HAP-1 (cell line): ENCODE measurements at regions not wholly inside any gene's neighbourhood (a gene's known extent, or its start where the extent isn't known, plus 50 kb on each side); places are given as distances from the start of the nearest gene placed in this dataset.

Source experiments
- DNase-seq, 2 experiments: peaks; one replicate each; pipeline ENCODE4 v3.0.0-alpha.2; 2016 to 2020; ENCODE audit warnings: low spot score in 2 of 2
- H3K27me3 ChIP-seq: fragments of 250-450 bp; sonication (Bioruptor Pico); 2 replicates; pipeline ENCODE4 v1.5.1; 2020; ENCODE audit warnings: low read depth, mild to moderate bottlenecking, moderate library complexity
- H3K36me3 ChIP-seq: fragments of 250-450 bp; sonication (Bioruptor Pico); replicated peaks from 2 replicates; pipeline ENCODE4 v1.5.1; 2020; ENCODE audit warnings: mild to moderate bottlenecking
- H3K4me1 ChIP-seq: fragments of 250-450 bp; sonication (Bioruptor Pico); 2 replicates; pipeline ENCODE4 v1.5.1; 2020; ENCODE audit warnings: mild to moderate bottlenecking
- H3K4me3 ChIP-seq: fragments of 250-450 bp; sonication (Bioruptor Pico); 2 replicates; pipeline ENCODE4 v1.5.1; 2020; ENCODE audit warnings: mild to moderate bottlenecking, moderate library complexity
- H3K9me3 ChIP-seq: fragments of 250-450 bp; sonication (Bioruptor Pico); 2 replicates; pipeline ENCODE4 v1.5.1; 2020; ENCODE audit warnings: mild to moderate bottlenecking, moderate library complexity
- in situ Hi-C: fragments of 300-500 bp; cut with MboI; formaldehyde crosslinking; loops from 3 replicates; pipeline ENCODE4 v1.14.3; 2020; ENCODE audit warnings: low sequenced_read_pairs, inconsistent platforms, mixed read lengths

DNA sequence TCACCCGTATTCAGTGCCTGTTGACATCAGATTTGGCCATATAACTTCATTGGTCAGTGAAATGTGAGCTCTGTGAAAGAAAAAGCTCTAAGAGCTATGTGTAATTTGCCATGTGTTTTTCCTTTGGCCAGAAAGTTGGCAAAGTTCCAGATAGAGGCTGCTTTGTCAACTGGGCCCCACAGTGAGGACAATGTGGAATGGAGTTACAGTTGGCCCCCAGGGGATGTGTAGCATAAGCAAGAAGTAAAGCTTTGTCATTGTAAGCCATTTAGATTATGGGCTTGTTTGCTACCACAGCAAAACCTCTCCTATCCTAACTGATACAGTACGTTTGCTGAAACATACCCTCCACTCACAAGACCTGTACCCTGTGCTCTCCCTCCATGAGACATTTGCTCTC is 119.1 kb upstream of the HABP2 start:
- H3K9me3 ChIP-seq: no peaks in the 10 kb centered on the region
- no peaks in the 10 kb centered on the region for H3K36me3 ChIP-seq
- in situ Hi-C loops: no loop called here
- H3K4me3 ChIP-seq: no peak overlapping the region
- H3K4me1 ChIP-seq: no peaks in the 10 kb centered on the region
- no peaks in the 10 kb centered on the region for H3K27me3 ChIP-seq
- DNase-seq: no peak

DNA sequence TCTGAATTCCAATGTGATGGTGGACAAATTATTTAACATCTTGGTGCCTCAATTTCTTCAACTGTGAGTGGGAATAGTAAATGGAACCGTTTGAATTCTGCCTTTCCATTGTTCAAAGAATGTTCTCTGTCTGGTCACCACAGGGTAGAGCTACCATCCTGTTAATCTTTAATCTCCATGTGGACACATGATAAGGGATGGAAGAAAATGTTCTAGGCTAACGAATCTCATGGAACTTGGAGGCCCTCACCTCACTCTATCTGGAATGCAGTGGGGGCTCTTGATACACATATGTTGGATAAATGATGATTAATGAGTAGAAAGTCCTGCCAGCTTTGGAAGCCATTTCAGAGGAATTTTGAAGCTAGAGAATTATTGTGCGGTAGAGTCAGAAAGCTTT is 118.5 kb upstream of the HABP2 start:
- Histone ChIP-seq H3K4me1 (no peaks in the 10 kb centered on the region), H3K4me3 (no peak overlapping the region), H3K9me3 (no peaks in the 10 kb centered on the region), H3K27me3 (no peaks in the 10 kb centered on the region), H3K36me3 (no peaks in the 10 kb centered on the region)
- in situ Hi-C loops: no loop called here
- no peak for DNase-seq

DNA sequence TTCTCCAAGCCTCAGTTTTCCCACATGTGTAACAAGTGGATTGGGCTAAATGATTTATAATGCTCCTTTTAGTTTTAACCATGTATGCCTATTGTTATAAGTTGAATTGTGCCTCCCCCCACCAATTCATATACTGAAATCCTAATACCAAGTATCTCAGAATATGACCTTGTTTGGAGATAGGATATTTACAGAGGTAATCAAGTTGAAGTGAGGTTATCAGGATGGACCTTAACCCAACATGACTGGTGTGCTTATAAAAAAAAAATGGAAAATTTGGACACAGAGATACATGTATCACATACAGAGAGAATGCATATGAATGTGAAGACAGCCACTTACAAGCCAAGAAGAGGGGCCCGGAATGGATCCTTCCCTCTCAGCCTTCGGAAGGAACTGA is 117.9 kb upstream of the HABP2 start:
- in situ Hi-C loops: no loop called here
- H3K27me3 ChIP-seq: no peaks in the 10 kb centered on the region

DNA sequence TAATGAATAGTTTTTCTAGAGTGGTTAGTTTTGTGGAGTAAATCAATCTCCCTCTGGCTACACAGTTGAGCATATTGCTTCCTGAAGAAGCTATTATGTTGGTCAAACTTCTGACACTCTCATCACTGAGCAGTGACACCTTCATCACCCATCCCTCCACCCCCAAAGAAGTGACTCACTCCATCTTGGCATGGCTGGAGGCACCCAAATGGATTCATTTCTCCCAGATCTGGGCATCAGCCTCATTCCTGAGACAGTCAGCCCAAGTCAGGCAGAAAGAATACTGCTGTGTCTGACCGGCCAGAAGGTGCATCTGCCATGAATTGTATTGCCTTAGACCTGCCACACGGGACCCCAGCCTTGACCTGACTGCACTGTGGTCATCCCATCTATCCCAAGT is 117.0 kb upstream of the HABP2 start:
- in situ Hi-C loops: no loop called here
- DNase-seq: no peak
- H3K4me1 ChIP-seq: no peaks in the 10 kb centered on the region
- no peaks in the 10 kb centered on the region for H3K9me3 ChIP-seq
- no peaks in the 10 kb centered on the region for H3K27me3 ChIP-seq
- no peak overlapping the region for H3K4me3 ChIP-seq
- H3K36me3 ChIP-seq: no peaks in the 10 kb centered on the region

More for the DNA sequence above, 117.9 kb upstream of the HABP2 start:
- DNase-seq: no peak
- no peaks in the 10 kb centered on the region for H3K36me3 ChIP-seq
- no peak overlapping the region for H3K4me3 ChIP-seq
- H3K9me3 ChIP-seq: no peaks in the 10 kb centered on the region
- no peaks in the 10 kb centered on the region for H3K4me1 ChIP-seq

DNA sequence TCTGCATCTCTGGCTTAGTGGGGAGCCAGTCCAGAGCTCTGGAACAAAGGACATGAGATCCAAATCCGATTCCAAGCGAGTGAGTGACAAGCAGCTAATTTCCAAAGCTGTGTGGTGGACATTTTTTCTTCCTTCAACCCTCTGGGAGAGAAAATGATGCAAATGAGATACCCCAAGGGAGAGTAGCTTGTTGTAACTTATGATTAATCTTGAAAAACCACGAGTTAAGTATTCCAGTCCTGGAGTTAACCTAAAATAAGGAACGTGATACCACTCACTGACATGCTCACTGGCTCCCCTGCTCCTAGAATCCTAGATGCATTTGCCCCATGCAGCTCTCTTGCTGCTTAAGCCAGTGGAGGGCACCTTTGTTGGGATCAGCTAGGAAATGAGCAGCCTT is 116.0 kb upstream of the HABP2 start:
- H3K4me1 ChIP-seq: no peaks in the 10 kb centered on the region
- H3K4me3 ChIP-seq: no peak overlapping the region
- H3K36me3 ChIP-seq: no peaks in the 10 kb centered on the region
- no peaks in the 10 kb centered on the region for H3K9me3 ChIP-seq
- no peaks in the 10 kb centered on the region for H3K27me3 ChIP-seq
- in situ Hi-C loops: no loop called here
- no peak for DNase-seq

DNA sequence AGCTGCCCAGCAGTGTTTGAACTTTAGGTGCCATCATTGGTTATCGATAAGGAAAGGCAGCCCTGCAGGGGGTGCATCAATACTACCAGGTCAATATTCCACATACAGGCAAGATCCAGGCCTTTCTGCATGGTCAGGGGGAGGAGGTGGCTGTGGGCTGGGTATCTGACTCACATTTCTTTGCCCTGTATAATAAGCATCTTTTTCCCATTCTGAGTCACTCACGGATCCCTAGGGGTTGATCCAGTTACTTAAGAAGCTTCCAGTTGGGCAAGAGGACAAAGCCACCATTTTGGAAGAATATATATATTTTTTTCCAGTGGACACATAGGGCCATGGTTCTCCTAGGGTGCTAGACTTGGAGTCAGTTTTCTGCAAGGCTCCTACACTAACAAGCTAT is 114.2 kb upstream of the HABP2 start:
- Histone ChIP-seq H3K27me3 (no peaks in the 10 kb centered on the region), H3K4me1 (no peaks in the 10 kb centered on the region), H3K9me3 (no peaks in the 10 kb centered on the region), H3K4me3 (no peak overlapping the region), H3K36me3 (no peaks in the 10 kb centered on the region)
- in situ Hi-C loops: no loop called here
- no peak for DNase-seq

DNA sequence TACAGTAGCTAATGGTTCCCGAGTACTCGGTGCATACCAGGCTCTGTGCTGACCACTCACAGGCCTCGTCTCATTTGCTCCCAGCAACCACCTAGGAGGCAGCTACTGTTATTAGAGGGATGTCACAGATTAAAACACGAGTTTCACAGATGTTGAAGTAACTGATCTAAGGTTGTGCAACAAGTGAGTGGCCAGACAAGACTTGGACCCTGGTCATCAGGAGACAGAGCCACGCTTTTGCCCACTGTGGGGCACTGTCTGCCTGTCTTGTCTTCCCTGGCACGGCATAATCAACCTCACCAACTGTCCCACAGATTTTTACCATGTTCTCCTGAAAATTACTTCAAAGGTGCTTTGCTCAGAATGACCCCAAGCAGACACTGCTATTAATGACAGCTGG is 111.6 kb upstream of the HABP2 start:
- H3K9me3 ChIP-seq: no peaks in the 10 kb centered on the region
- no peak for DNase-seq
- no peaks in the 10 kb centered on the region; the same call in 1 of the 2 replicates for H3K27me3 ChIP-seq
- in situ Hi-C loops: no loop called here
- H3K4me3 ChIP-seq: no peak overlapping the region
- no peaks in the 10 kb centered on the region for H3K36me3 ChIP-seq
- H3K4me1 ChIP-seq: no peaks in the 10 kb centered on the region

DNA sequence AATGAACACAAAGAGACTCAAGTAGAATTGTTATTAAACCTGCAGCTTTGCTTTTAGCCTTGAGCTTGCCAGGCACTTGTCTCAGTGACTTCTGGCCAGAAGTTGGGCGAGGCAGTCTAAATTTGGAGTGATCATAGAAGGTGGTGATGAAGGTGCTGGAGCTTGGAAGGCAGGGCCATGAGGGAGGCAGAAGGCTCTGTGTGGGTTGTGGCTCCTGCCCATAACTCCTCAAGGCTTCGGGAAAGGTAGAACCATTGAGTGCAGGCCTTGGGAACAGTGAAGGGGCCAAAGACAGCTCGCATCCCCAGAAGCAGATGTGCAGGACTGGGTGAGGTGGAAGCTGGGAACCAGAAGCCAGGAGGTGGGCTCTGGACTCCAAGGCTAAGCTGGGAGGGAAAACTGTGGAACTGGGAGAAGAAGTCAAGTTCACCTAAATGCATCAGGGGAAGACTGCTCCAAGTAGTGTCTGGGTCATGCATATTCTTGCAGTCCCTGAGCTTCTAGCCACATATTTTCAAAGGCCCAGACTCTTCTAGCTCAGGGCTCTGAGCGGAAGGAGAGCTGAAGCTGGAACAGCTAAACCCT is 111.1 kb upstream of the HABP2 start:
- H3K4me1 ChIP-seq: no peaks in the 10 kb centered on the region
- DNase-seq: no peak
- in situ Hi-C loops: no loop called here
- no peaks in the 10 kb centered on the region; the same call in 1 of the 2 replicates for H3K27me3 ChIP-seq
- H3K4me3 ChIP-seq: no peak overlapping the region
- H3K9me3 ChIP-seq: no peaks in the 10 kb centered on the region
- no peaks in the 10 kb centered on the region for H3K36me3 ChIP-seq

DNA sequence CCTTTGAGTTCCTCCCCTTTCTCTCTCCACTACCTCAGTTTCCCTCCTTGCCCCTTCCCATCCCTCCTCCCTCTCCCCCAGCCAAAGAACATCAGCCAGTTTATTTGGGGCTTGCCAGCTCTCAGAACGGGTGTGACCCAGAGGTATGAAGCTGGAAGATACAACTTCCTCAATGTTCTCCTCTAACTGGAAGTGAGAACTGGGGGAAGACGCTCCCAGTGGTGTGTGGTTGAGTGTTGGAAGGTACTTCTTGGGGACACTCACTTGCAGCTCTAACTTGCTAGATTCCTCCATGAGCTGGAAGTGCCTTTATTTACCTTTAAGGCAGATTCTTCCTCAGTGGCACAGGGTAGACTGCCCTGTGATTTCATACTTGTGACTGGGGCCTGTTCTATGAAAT is 110.5 kb upstream of the HABP2 start:
- H3K4me1 ChIP-seq: no peaks in the 10 kb centered on the region
- in situ Hi-C loops: no loop called here
- no peaks in the 10 kb centered on the region for H3K9me3 ChIP-seq
- H3K4me3 ChIP-seq: no peak overlapping the region
- no peaks in the 10 kb centered on the region; the same call in 1 of the 2 replicates for H3K27me3 ChIP-seq
- no peaks in the 10 kb centered on the region for H3K36me3 ChIP-seq
- no peak for DNase-seq

DNA sequence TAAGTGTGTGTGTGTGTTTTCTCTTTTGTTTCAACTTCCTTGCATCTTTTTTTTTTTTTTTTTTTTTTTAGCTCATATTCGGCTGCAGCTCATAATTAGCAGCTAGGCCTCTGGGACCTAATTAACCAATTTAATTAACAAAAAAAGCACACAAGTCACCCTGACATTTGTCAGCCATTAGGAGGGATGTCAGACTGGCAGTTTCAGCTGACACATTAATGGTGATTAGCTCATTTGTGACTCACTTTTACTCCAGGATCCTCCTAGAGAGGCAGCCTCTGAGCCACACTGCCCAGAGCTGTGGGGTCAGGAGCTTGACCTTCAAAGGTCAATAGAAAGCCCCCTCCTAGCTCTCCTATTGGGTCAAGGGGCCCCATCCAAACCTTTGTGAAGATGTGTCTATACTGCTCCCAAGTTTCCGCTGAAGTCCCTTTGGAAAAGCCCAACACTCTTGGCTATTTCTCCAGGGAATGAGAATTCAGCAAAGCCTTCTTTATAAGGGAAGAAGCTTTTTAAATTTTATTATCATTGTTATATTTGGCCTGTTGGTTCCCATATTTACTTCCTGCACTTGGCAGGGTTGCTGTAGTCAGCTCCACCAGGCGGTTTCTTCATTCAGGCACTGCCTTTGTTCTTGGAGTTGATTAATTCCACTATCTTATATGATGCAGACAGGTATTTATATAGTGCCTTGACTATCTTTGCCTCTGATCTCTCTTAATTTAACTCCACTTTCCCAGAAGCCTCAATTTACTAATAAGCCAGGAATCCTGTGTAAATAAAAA is 109.5 kb upstream of the HABP2 start:
- in situ Hi-C loops: no loop called here
- no peaks in the 10 kb centered on the region for H3K36me3 ChIP-seq
- no peak for DNase-seq
- no peak overlapping the region for H3K4me3 ChIP-seq
- H3K27me3 ChIP-seq: peaks cover 2% of the 10 kb centered on the region; the same call in 1 of the 2 replicates
- H3K9me3 ChIP-seq: no peaks in the 10 kb centered on the region
- no peaks in the 10 kb centered on the region for H3K4me1 ChIP-seq

DNA sequence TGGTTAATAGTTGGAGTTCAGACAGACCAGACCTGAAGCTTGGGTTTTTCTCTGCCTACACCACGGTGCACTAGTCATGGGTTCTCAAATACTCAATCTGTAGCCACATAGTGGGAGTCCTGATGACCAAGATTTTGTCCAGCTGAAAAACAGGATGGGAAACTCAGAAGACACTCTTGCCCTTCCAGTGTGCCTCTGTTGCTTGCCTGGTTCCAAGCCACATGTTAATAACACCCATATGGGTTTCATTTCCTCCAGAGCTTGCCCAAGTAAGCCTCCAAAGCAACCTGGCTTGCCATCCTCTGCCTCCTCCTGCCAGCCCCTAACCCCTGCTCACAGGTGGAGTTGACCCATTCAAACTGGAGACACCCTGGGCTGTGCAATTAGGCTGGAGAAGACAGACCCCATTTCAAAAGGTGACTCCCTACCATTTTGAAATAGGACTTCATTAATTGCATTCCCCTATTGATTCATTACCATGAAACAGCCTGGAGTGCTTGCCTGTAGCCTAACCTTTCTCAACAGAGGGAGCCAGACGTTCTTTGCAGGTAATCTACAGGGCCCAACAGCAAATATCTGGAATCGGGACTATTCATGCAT is 108.0 kb upstream of the HABP2 start:
- in situ Hi-C loops: no loop called here
- H3K4me1 ChIP-seq: no peaks in the 10 kb centered on the region
- H3K27me3 ChIP-seq: peaks cover 7% of the 10 kb centered on the region; the same call in 1 of the 2 replicates
- no peak overlapping the region for H3K4me3 ChIP-seq
- no peaks in the 10 kb centered on the region for H3K9me3 ChIP-seq
- no peak for DNase-seq
- no peaks in the 10 kb centered on the region for H3K36me3 ChIP-seq

DNA sequence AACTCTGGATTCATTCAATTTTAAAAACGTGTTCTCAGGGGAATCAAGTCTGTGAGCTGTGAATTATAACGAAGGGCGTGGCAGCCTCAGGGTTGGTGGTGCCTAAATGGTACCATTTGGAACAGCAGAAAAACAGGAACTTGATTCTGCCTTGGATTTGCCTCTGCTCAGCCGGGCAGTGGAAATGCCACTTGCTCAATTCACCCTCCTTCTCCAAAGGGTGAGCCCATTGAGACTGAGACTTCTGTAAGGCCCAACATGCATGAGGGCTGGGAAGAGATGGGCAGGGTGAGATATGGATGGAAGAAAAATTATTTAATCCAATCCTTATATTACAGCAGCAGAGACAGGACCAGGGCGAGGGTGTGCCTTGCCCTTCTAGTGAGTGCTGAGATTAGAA is 107.1 kb upstream of the HABP2 start:
- in situ Hi-C loops: no loop called here
- Histone ChIP-seq H3K36me3 (no peaks in the 10 kb centered on the region), H3K9me3 (no peaks in the 10 kb centered on the region), H3K27me3 (peaks cover 7% of the 10 kb centered on the region; the same call in 1 of the 2 replicates), H3K4me3 (no peak overlapping the region), H3K4me1 (no peaks in the 10 kb centered on the region)
- no peak for DNase-seq

DNA sequence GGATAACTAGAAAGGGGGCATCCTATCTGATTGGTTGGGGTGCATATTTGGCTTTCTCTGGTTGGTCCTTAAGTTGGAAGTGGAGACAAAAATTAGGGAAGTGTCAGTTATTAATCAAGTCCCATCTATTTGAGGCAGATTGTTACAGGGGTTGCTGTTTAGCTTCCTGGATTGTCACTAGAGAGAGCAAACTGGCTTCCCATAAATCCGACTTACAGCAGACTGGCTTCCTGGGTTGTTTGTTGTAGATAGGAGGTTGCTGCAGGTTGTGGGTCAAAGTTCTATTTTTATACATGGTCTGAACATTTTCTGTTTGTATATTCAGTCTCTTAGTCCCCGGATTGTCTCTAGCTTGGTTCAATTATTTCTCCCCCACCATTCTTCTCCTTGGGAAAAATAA is 106.1 kb upstream of the HABP2 start:
- Histone ChIP-seq H3K36me3 (no peaks in the 10 kb centered on the region), H3K27me3 (peaks cover 7% of the 10 kb centered on the region; the same call in 1 of the 2 replicates)
- in situ Hi-C loops: no loop called here

DNA sequence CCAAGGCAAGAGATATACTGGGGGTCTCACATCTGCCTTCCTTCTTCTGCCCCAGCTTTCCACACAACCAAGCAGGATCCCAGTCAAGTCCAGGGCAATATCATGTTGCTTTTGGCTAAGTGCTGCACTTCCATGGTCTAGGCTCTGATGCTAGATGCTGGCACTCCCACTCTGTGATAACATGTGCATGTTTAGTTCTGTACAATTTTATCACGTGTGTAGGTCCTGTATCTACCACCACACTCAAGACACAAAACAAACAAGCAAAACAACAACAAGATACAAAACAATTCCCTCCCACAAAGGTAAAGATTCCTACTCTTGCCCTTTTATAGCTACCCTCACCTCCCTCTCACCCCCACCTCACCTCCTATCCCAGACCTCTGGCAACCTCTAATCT is 105.6 kb upstream of the HABP2 start:
- in situ Hi-C loops: no loop called here
- no peak for DNase-seq
- Histone ChIP-seq H3K4me1 (no peaks in the 10 kb centered on the region), H3K36me3 (no peaks in the 10 kb centered on the region), H3K27me3 (peaks cover 7% of the 10 kb centered on the region; the same call in 1 of the 2 replicates), H3K4me3 (no peak overlapping the region), H3K9me3 (no peaks in the 10 kb centered on the region)

More for the DNA sequence above, 106.1 kb upstream of the HABP2 start:
- no peaks in the 10 kb centered on the region for H3K4me1 ChIP-seq
- no peak for DNase-seq
- no peaks in the 10 kb centered on the region for H3K9me3 ChIP-seq
- H3K4me3 ChIP-seq: no peak overlapping the region
